Breast epithelium (tissue), 3 donors: ENCODE measurements at regions not wholly inside any gene's neighbourhood (a gene's known extent, or its start where the extent isn't known, plus 50 kb on each side); places are given as distances from the start of the nearest gene placed in this dataset.

Experiments used
- CTCF ChIP-seq, 3 donors: fragments of 450-650 bp; IDR thresholded peaks; one replicate each; pipeline ENCODE4 v1.5.1; 2016 to 2017; ENCODE audit warnings: antibody characterized with exemption in 3 of 3, mild to moderate bottlenecking in 3 of 3, moderate library complexity in 3 of 3
- POLR2A ChIP-seq: fragments of 450-650 bp; IDR thresholded peaks from one replicate; pipeline ENCODE4 v1.6.1; 2016; ENCODE audit warnings: antibody characterized with exemption, mild to moderate bottlenecking, moderate library complexity
- POLR2AphosphoS5 ChIP-seq, 3 donors: sonication (generic); formaldehyde crosslinking; IDR thresholded peaks; one replicate each; pipeline ENCODE4 v1.6.1; 2017; ENCODE audit warnings: antibody characterized with exemption in 3 of 3

- no peak for TF ChIP-seq POLR2A
- no peak for TF ChIP-seq POLR2AphosphoS5 (IDR thresholded peaks at IDR 0.05)
- TF ChIP-seq CTCF (IDR thresholded peaks at IDR 0.05): no peak
Measured at GRCh38 chr1:34408011-34408410, 231.3 kb downstream of the C1orf94 start.
